D341Med (cell line): ENCODE measurements at regions not wholly inside any gene's neighbourhood (a gene's known extent, or its start where the extent isn't known, plus 50 kb on each side); places are given as distances from the start of the nearest gene placed in this dataset.

Source experiments
- DNase-seq: peaks from one replicate; pipeline ENCODE4 v3.0.0; 2012; ENCODE audit warnings: low spot score

- no peak for DNase-seq
Measured at GRCh38 chr11:80065086-80065485, 624.3 kb upstream of the TENM4 start.

- DNase-seq = no peak
Measured at GRCh38 chr11:80061056-80061455, 620.2 kb upstream of the TENM4 start.

- DNase-seq = no peak
Measured at GRCh38 chr11:80054582-80055165, 613.8 kb upstream of the TENM4 start.

- DNase-seq = no peak
Measured at GRCh38 chr11:80048513-80048912, 607.7 kb upstream of the TENM4 start.

GRCh38 chr11:80041136-80042000 lies 600.5 kb upstream of the TENM4 start:
- no peak for DNase-seq

GRCh38 chr11:80034801-80035200 lies 594.0 kb upstream of the TENM4 start:
- no peak for DNase-seq

- no peak for DNase-seq
Measured at GRCh38 chr11:80031014-80031600, 590.3 kb upstream of the TENM4 start.

- no peak for DNase-seq
Measured at GRCh38 chr11:80028998-80029397, 588.2 kb upstream of the TENM4 start.

GRCh38 chr11:80024119-80024518 lies 583.3 kb upstream of the TENM4 start:
- DNase-seq = no peak

GRCh38 chr11:80023386-80023785 lies 582.6 kb upstream of the TENM4 start:
- no peak for DNase-seq

GRCh38 chr11:80010536-80010935 lies 569.7 kb upstream of the TENM4 start:
- DNase-seq = no peak

- DNase-seq = no peak
Measured at GRCh38 chr11:80009081-80009480, 568.3 kb upstream of the TENM4 start.

- no peak for DNase-seq
Measured at GRCh38 chr11:80007616-80008015, 566.8 kb upstream of the TENM4 start.

- no peak for DNase-seq
Measured at GRCh38 chr11:79990141-79990540, 549.3 kb upstream of the TENM4 start.

- DNase-seq = no peak
Measured at GRCh38 chr11:79982185-79982584, 541.4 kb upstream of the TENM4 start.

- no peak for DNase-seq
Measured at GRCh38 chr11:79980916-79981315, 540.1 kb upstream of the TENM4 start.

GRCh38 chr11:79973721-79974617 lies 533.1 kb upstream of the TENM4 start:
- DNase-seq = no peak

GRCh38 chr11:79971255-79971654 lies 530.4 kb upstream of the TENM4 start:
- DNase-seq = no peak

GRCh38 chr11:79966592-79966991 lies 525.8 kb upstream of the TENM4 start:
- no peak for DNase-seq

- no peak for DNase-seq
Measured at GRCh38 chr11:79963856-79964645, 523.2 kb upstream of the TENM4 start.

- no peak for DNase-seq
Measured at GRCh38 chr11:79960461-79960860, 519.6 kb upstream of the TENM4 start.
